Progenitor cell of endocrine pancreas (in vitro differentiated cells): ENCODE measurements at regions not wholly inside any gene's neighbourhood (a gene's known extent, or its start where the extent isn't known, plus 50 kb on each side); places are given as distances from the start of the nearest gene placed in this dataset.

Source experiments
- DNase-seq: peaks from one replicate; pipeline ENCODE4 v3.0.0; 2021; ENCODE audit warnings: low spot score; ENCODE audit not compliant: unreplicated experiment
- H3K27ac Mint-ChIP-seq: 2 replicates; pipeline ENCODE4 v1.8.0; 2021; ENCODE audit warnings: mild to moderate bottlenecking, moderate library complexity, mixed read lengths
- H3K27me3 Mint-ChIP-seq: 2 replicates; pipeline ENCODE4 v1.8.0; 2021; ENCODE audit warnings: mixed read lengths
- H3K36me3 Mint-ChIP-seq: 2 replicates; pipeline ENCODE4 v1.8.0; 2022; ENCODE audit warnings: mixed read lengths; ENCODE audit not compliant: insufficient read depth
- H3K4me1 Mint-ChIP-seq: 2 replicates; pipeline ENCODE4 v1.8.0; 2021; ENCODE audit warnings: low read depth, mixed read lengths
- H3K4me3 Mint-ChIP-seq: 2 replicates; pipeline ENCODE4 v1.8.0; 2021; ENCODE audit warnings: low read depth, mild to moderate bottlenecking, moderate library complexity, mixed read lengths
- H3K9me3 Mint-ChIP-seq: 2 replicates; pipeline ENCODE4 v1.8.0; 2021; ENCODE audit warnings: low read depth, mixed read lengths
- TF ChIP-seq, protein P1 (sequence below): fragments of 200-600 bp; sonication (generic); IDR thresholded peaks from one replicate; pipeline ENCODE4 v1.5.0; 2021; ENCODE audit warnings: antibody characterized with exemption, mild to moderate bottlenecking; ENCODE audit not compliant: unreplicated experiment

- TF ChIP-seq, protein P1, sequence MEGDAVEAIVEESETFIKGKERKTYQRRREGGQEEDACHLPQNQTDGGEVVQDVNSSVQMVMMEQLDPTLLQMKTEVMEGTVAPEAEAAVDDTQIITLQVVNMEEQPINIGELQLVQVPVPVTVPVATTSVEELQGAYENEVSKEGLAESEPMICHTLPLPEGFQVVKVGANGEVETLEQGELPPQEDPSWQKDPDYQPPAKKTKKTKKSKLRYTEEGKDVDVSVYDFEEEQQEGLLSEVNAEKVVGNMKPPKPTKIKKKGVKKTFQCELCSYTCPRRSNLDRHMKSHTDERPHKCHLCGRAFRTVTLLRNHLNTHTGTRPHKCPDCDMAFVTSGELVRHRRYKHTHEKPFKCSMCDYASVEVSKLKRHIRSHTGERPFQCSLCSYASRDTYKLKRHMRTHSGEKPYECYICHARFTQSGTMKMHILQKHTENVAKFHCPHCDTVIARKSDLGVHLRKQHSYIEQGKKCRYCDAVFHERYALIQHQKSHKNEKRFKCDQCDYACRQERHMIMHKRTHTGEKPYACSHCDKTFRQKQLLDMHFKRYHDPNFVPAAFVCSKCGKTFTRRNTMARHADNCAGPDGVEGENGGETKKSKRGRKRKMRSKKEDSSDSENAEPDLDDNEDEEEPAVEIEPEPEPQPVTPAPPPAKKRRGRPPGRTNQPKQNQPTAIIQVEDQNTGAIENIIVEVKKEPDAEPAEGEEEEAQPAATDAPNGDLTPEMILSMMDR: no peak
- H3K27me3 Mint-ChIP-seq: peaks cover 42% of the 10 kb centered on the region
Observed at GRCh38 chr9:124182741-124183140, 75.0 kb upstream of the NEK6 start.

GRCh38 chr9:124183772-124184171, 74.0 kb upstream of the NEK6 start:
- Mint-ChIP-seq H3K4me3 (no peak overlapping the region), H3K9me3 (peaks cover 2% of the 10 kb centered on the region), H3K36me3 (no peaks in the 10 kb centered on the region), H3K27me3 (peaks cover 42% of the 10 kb centered on the region), H3K4me1 (no peaks in the 10 kb centered on the region), H3K27ac (no peak overlapping the region)
- peak; percentile 2 for DNase-seq
- TF ChIP-seq, protein P1: no peak

More at GRCh38 chr9:124182741-124183140, 75.0 kb upstream of the NEK6 start:
- Mint-ChIP-seq H3K4me1 (no peaks in the 10 kb centered on the region), H3K36me3 (no peaks in the 10 kb centered on the region), H3K27ac (no peak overlapping the region), H3K9me3 (peaks cover 2% of the 10 kb centered on the region), H3K4me3 (no peak overlapping the region)
- no peak for DNase-seq

DNA sequence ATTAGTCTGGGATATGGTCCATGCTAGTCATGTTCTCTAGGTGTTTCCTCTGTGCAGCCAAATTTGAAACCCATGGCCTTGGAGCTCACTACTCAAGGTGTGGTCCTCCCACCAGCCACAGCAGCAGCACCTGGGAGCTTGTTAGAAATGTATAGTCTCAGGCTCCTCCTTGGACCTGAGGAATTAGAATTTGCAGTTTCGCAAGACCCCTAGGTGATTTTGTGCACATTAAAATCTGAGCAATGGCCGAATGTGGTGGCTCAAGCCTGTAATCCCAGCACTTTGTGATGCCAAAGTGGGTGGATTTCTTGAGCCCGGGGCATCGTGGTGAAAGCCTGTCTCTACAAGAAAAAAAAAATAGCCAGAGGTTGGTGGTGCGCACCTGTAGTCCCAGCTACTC, 72.3 kb upstream of the NEK6 start:
- no peak overlapping the region for H3K27ac Mint-ChIP-seq

GRCh38 chr9:124187311-124187710, 70.4 kb upstream of the NEK6 start:
- Mint-ChIP-seq H3K4me1 (no peaks in the 10 kb centered on the region), H3K9me3 (peaks cover 2% of the 10 kb centered on the region), H3K27me3 (peaks cover 34% of the 10 kb centered on the region), H3K4me3 (no peak overlapping the region), H3K27ac (no peak overlapping the region), H3K36me3 (no peaks in the 10 kb centered on the region)
- DNase-seq: peak; percentile 3
- TF ChIP-seq, protein P1: no peak

More for the DNA sequence above, 72.3 kb upstream of the NEK6 start:
- Mint-ChIP-seq H3K27me3 (peaks cover 37% of the 10 kb centered on the region), H3K9me3 (peaks cover 2% of the 10 kb centered on the region), H3K36me3 (no peaks in the 10 kb centered on the region), H3K4me1 (no peaks in the 10 kb centered on the region), H3K4me3 (no peak overlapping the region)
- DNase-seq: no peak
- TF ChIP-seq, protein P1: no peak

DNA sequence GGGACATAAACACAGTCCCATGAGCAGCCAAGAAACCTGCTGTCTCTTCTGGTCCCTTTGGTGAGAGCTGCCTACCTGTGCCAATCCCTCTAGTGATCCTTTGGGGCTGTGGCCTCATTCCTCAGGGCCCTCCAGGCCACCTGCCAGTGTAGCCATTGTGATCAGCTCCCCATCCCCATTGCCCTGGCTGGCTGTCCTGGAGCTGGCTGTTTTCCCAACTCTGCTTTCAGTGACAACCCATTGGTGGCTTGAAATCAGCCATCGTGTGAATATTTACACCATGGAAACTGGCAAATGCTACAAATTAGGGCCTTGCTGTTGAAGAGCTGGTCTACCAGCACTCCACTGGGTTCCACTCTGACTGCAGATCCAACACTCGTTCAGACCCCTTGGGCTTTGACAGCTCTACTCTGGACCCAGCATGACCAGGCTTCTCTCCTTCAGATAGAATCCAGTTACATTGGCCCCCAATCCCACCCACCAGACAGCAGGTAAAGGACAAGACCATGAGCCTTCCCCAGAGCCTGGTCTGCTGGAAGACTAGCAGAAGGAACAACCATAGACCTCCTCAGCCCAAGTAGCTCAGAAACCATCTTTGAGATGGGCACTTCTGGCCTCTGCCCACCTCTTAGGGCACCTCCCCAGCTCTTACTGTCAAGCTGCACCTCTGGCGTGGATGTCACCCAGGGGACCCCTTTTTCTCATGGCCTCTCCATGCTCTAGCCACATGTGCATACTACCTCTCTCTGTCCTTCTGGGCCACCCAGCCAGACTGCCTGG, 69.2 kb upstream of the NEK6 start:
- DNase-seq: peak; percentile 3
- Mint-ChIP-seq H3K4me3 (no peak overlapping the region), H3K27ac (no peak overlapping the region), H3K4me1 (no peaks in the 10 kb centered on the region), H3K36me3 (no peaks in the 10 kb centered on the region), H3K9me3 (peaks cover 2% of the 10 kb centered on the region), H3K27me3 (peaks cover 39% of the 10 kb centered on the region)
- TF ChIP-seq, protein P1: no peak
